Fibroblast of skin of left quadriceps (primary cell): ENCODE measurements at regions not wholly inside any gene's neighbourhood (a gene's known extent, or its start where the extent isn't known, plus 50 kb on each side); places are given as distances from the start of the nearest gene placed in this dataset.

Experiments used
- DNase-seq, 2 experiments: peaks; one replicate each; pipeline ENCODE4 v3.0.0-alpha.2; 2013; ENCODE audit warnings: low read depth in 2 of 2

- DNase-seq = peak in 1 of 2 experiments; percentile 7
Measured at GRCh38 chr13:103289681-103290080, 223.5 kb upstream of the SLC10A2 start.

DNA sequence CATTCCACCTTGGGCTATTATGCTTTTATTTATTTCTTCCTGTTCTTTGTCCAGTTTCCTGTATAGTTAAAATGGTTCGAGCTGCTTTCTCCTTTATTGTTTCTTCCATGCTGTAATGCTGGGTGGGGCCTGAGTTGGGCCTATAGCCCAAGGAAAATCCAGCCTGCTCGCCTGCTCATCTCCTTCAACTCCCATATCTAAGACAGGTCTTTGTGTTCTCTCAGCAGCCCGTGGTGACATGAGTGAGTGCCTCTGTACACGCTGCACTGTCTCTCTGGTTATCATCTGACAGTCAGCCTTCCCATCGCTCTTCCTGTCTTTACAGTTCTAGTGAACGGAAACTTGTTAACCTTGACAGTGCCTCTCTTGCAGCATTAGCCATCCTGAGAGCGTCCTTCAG, 221.9 kb upstream of the SLC10A2 start:
- DNase-seq = no peak

DNA sequence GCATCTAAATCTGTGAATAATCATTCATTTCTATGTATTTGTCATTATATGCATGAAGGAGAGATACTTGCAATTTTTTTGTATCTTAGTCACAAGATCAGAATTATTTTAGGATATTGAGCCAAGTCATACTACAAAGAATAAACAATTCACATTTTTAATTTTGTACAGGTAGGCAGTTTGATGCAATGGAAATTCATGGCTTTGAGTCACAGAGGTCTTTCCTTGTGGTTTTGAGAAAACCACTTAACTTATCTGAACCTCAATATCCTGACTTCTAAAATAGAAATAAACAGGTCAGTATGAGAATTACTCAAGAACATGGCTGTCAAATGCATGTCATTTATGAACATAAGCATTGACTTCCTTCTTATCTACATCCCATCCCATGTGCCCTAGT, 221.4 kb upstream of the SLC10A2 start:
- peak; percentile 26 to 28 for DNase-seq

- no peak for DNase-seq
Measured at GRCh38 chr13:103284466-103284865, 218.2 kb upstream of the SLC10A2 start.

GRCh38 chr13:103283451-103283820, 217.2 kb upstream of the SLC10A2 start:
- no peak for DNase-seq

GRCh38 chr13:103282571-103283450, 216.6 kb upstream of the SLC10A2 start:
- peak; percentile 79 to 81 for DNase-seq

GRCh38 chr13:103277959-103278694, 211.9 kb upstream of the SLC10A2 start:
- no peak for DNase-seq

GRCh38 chr13:103276775-103277498, 210.7 kb upstream of the SLC10A2 start:
- DNase-seq = no peak

DNA sequence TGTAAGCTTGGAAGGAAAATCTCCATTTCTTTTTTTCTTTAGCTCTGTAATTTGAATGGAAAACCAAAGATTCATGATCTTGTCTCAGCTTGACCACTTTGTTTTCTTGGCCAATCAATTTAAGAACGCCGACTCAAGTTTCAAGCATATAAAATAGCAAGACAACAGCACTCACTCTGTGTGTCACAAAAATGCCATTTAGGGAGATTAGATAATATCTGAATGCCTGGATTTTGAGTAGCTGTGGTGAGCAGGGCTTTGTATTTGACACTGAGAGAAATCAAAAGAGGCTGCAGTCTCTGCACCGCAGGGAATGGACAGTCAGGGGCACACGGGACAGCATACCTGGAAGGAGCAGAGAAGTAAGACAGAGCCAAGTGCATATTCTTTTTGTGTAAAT, 209.5 kb upstream of the SLC10A2 start:
- DNase-seq = no peak

GRCh38 chr13:103275081-103275480, 208.9 kb upstream of the SLC10A2 start:
- DNase-seq = no peak

DNA sequence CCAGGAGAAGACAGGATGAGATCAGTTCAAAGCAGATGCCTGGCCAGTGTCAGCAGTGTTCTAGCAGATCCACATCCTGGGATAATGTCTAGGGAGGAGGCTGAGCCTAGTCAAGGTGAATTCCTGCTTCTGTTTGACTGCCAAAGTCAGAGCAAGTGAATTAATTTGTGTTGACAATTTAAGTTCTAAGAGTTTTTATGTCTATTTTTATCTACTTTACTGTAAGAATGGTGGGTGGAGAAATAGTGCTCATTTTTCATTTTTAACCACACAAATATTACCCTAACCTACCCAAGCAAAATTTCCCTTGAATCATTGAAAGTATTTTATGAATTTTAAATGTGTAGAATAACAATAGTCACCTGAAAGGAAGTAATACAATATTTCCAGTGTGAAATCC, 207.6 kb upstream of the SLC10A2 start:
- no peak for DNase-seq

- DNase-seq = no peak
Measured at GRCh38 chr13:103272770-103273169, 206.6 kb upstream of the SLC10A2 start.

DNA sequence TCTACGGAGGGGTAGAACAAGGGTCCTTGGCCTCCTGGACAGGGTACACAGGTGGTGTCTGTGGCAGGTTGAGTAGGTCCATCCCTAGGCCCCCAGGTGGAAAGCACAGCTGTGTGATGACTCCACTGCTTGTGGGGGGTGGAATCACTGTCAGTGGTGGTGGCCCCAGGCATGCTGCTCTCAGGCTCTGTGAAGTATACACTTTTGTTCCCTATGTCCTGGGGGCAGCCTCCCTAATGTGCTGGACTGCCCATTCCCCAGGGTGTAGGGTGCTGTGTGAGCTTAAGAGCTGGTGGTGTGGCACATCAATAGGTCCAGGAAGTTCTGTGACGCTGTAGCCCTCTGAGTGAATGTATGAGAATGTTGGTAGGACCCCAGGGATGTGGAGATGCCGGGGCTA, 197.2 kb upstream of the SLC10A2 start:
- DNase-seq = no peak

DNA sequence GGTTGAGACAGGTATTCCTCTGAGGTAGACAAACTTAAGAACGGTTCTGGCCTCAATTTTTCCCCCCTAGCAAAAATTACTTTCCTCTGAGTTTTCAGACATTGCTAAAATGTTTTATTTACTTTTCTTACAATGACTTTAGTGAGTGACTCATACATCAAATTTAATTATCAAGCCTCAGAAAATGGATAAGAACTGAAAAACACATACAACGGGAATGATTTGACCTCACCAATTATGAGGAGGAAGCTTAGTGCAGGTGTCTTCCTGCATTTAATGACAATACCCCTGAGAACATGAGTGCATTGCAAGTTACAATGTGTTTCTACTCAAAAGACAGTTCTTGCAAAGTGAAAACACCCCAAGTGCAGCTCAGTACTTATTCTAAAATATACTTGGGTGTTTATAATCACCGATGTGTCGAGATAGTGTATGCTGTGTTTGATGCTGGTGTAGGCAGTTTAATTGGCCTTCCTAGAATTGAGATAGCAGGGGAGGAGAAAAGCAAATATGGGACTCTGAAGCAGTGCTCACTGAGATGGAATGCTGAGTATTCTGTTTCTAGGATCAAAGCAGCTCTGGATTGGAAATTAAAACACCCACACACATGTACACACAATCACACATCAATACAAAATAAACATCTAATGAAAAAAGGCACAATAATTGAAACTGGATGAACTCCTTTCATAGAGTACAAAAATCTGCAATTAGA, 189.5 kb upstream of the SLC10A2 start:
- DNase-seq = no peak

DNA sequence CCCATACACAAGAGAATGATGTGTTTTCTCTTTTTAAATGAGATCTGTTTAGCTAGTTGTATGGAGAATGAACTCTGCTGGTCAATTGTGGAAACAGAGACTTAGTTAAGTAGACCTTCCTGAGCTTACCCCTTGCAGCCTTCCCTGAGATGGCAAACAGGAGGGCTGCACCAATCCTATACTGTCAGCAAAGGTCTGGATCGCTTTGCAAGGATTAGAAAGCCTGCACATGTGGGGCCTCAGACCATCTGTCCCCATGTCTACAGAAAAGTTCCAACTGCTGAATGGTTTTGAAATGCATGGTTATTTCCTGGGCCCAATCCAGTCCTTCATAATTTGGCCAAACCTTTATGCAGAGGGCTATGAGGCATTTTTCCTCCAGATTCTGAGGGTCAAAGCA, 183.9 kb upstream of the SLC10A2 start:
- no peak for DNase-seq

DNA sequence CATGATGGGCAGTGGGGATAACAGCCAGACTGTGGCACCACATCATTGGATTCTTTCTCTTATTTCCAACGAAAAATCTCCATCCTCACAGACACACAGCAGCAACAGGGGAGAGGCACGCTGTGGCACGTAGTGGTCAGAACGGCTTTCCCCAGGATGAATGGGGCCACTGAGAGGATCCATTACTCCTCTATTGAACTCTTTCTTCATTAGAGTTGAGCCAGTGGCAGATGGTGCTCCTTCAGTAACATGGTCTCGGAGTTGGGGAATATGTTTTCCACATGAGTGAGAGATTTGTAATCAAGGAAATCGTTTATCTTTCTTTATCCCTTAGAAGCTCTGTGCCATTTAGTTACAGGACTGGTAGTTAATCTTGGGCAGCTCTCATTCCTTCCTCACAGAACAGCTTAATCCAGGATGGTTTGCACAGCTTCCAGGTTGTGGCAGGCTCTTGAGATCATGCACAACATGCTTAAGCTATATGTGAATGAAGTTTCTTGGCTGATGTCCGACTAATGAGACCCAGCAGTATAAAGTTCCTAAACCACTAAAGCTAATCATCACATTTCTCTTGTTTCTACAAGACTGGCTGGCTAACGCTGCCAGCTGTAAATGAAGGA, 180.5 kb upstream of the SLC10A2 start:
- DNase-seq = no peak

- DNase-seq = no peak
Measured at GRCh38 chr13:103243495-103243894, 177.3 kb upstream of the SLC10A2 start.

DNA sequence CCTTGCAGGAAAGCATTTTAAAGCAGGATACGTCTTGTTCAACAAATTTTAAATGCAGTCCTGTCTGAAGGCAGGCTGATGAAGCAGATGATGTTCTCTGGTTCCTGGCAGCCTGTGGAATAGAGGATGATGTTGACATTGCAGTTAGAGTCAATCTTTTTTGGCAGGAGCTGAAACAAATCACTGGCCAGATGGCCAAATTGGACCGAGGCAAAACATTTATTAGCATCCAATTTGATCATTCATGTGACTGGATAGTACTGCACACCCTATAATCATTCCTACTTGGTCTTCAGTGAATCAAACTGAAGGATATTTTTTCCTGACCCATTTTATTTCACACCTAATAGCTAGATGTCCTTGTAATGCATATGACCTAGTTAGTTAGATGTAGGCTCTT, 172.2 kb upstream of the SLC10A2 start:
- no peak for DNase-seq

DNA sequence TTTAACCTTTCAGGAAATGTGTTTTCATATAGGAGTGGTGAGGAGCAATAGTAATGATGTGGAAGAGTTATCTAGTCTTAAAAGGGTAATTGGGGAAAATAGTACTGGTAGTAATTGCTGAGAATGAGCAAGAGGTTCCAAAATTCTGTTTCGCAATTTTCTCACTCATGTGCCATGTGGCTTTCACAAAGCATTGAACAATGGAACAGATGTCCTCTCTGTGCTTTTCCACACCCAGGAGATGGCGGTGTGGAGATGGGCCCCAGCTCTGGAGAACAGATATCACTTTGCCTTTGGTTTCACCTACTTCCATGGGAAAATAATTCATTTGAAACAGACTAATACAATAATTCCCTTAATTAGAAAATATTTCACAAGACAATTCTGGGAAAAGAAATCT, 170.0 kb upstream of the SLC10A2 start:
- DNase-seq = peak in 1 of 2 experiments; percentile 3

DNA sequence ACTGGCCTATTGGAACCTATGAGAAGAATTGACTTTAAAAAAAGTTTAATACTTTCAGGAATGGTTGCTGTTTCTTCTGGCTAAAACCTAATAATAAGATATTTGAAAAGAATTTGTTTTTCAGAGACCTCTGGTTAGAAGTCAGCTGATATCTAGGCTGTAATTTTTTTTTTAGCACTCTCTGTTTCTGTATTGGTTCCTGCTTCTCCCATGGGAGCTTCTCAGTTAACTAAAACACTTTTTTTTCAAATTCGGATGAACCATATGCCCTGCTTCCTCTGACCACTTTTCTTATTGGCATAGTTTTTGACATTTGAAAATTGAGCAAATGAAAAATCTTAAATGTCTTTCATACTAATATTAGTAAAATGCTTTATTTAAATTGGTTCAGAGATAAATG, 163.5 kb upstream of the SLC10A2 start:
- DNase-seq = no peak

- DNase-seq = no peak
Measured at GRCh38 chr13:103224804-103225203, 158.6 kb upstream of the SLC10A2 start.
